Esophagus muscularis mucosa (tissue), 4 donors: ENCODE measurements at regions not wholly inside any gene's neighbourhood (a gene's known extent, or its start where the extent isn't known, plus 50 kb on each side); places are given as distances from the start of the nearest gene placed in this dataset.

Experiments
- DNase-seq: peaks from one replicate; pipeline ENCODE4 v3.0.0-alpha.2; 2017; ENCODE audit errors: extremely low spot score
- H3K27ac ChIP-seq, 4 donors: fragments of 200-600 bp; sonication (generic); replicated peaks in 1 of 4; 1 replicate in 3 of 4; 2 replicates in 1 of 4; pipeline ENCODE4 v1.5.1; 2016 to 2019; ENCODE audit warnings: mild to moderate bottlenecking in 1 of 4
- H3K27me3 ChIP-seq, 4 donors: fragments of 200-600 bp; sonication (generic); one replicate each; pipeline versions ENCODE4 v1.5.1 to v1.6.0; 2016 to 2019
- H3K36me3 ChIP-seq, 4 donors: fragments of 200-600 bp; sonication (generic); one replicate each; pipeline ENCODE4 v1.5.1; 2016 to 2019
- H3K4me1 ChIP-seq, 4 donors: fragments of 200-600 bp; sonication (generic); one replicate each; pipeline ENCODE4 v1.5.1; 2016 to 2019
- H3K4me3 ChIP-seq, 4 donors: fragments of 200-600 bp; sonication (generic); 1 replicate in 2 of 4; 2 replicates in 2 of 4; pipeline ENCODE4 v1.5.1; 2016 to 2019; ENCODE audit warnings: mild to moderate bottlenecking in 4 of 4, moderate library complexity in 1 of 4
- H3K9me3 ChIP-seq, 4 donors: fragments of 200-600 bp; sonication (generic); 1 replicate in 3 of 4; 2 replicates in 1 of 4; pipeline ENCODE4 v1.5.1; 2016 to 2019
- CTCF ChIP-seq, 3 experiments: fragments of 200-600 bp in 2 of 3; fragments of 450-650 bp in 1 of 3; sonication (generic) in 2 of 3; IDR thresholded peaks; one replicate each; pipeline ENCODE4 v1.5.1; 2017 to 2019; ENCODE audit warnings: antibody characterized with exemption in 3 of 3, mild to moderate bottlenecking in 2 of 3, moderate library complexity in 1 of 3
- EP300 ChIP-seq: sonication (generic); formaldehyde crosslinking; IDR thresholded peaks from one replicate; pipeline ENCODE4 v1.6.1; 2017; ENCODE audit warnings: antibody characterized with exemption
- POLR2A ChIP-seq: fragments of 450-650 bp; IDR thresholded peaks from one replicate; pipeline ENCODE4 v1.6.1; 2017; ENCODE audit warnings: antibody characterized with exemption, moderate library complexity, mild to moderate bottlenecking, low read depth
- POLR2AphosphoS5 ChIP-seq, 2 donors: sonication (generic); formaldehyde crosslinking; IDR thresholded peaks; one replicate each; pipeline ENCODE4 v1.6.1; 2017; ENCODE audit warnings: antibody characterized with exemption in 2 of 2
- WGBS: methylation state at CpG from one replicate; pipeline ENCODE4 v1.1.5; 2018; 5-methylcytosine and 5-hydroxymethylcytosine counted together
- intact Hi-C: fragments of 100-400 bp; cut with DNase I; formaldehyde crosslinking; loops from one replicate; pipeline ENCODE4 v1.15.1; 2023

GRCh38 chr11:27239305-27239942, 123.6 kb downstream of the CCDC34 start:
- TF ChIP-seq POLR2A (no peak), EP300 (no peak), CTCF (IDR thresholded peaks at IDR 0.05) (no peak), POLR2AphosphoS5 (IDR thresholded peaks at IDR 0.05) (no peak)
- no peak overlapping the region for H3K27ac ChIP-seq
- H3K9me3 ChIP-seq: no peaks in the 10 kb centered on the region
- intact Hi-C loops: no loop called here
- WGBS: 49% methylated on average over 7 of the region's 7 CpGs
- no peak overlapping the region for H3K4me3 ChIP-seq
- H3K4me1 ChIP-seq: no peaks in the 10 kb centered on the region
- H3K27me3 ChIP-seq: no peaks in the 10 kb centered on the region
- H3K36me3 ChIP-seq: no peaks in the 10 kb centered on the region
- no peak for DNase-seq

GRCh38 chr11:27238811-27239210, 124.2 kb downstream of the CCDC34 start:
- intact Hi-C loops: no loop called here
- Histone ChIP-seq H3K36me3 (no peaks in the 10 kb centered on the region), H3K27ac (no peak overlapping the region), H3K4me3 (no peak overlapping the region), H3K4me1 (peaks cover 0 to 4% (median 0%) of the 10 kb centered on the region in 4 donors), H3K27me3 (no peaks in the 10 kb centered on the region), H3K9me3 (no peaks in the 10 kb centered on the region)
- no peak for DNase-seq
- no peak for TF ChIP-seq CTCF (IDR thresholded peaks at IDR 0.05)

- Histone ChIP-seq H3K4me1 (peaks cover 0 to 4% (median 0%) of the 10 kb centered on the region in 4 donors), H3K27ac (no peak overlapping the region), H3K36me3 (no peaks in the 10 kb centered on the region), H3K4me3 (no peak overlapping the region), H3K27me3 (no peaks in the 10 kb centered on the region), H3K9me3 (no peaks in the 10 kb centered on the region)
- intact Hi-C loops: no loop called here
- no peak for DNase-seq
- TF ChIP-seq POLR2A (no peak), CTCF (IDR thresholded peaks at IDR 0.05) (no peak)
These were observed 125.4 kb downstream of the CCDC34 start for GRCh38 chr11:27237643-27238042.

GRCh38 chr11:27234961-27235360, 128.1 kb downstream of the CCDC34 start:
- 70% methylated on average over 2 of the region's 2 CpGs for WGBS
- Histone ChIP-seq H3K9me3 (no peaks in the 10 kb centered on the region), H3K27ac (no peak overlapping the region), H3K27me3 (no peaks in the 10 kb centered on the region), H3K4me3 (no peak overlapping the region), H3K36me3 (no peaks in the 10 kb centered on the region), H3K4me1 (peaks cover 0 to 6% (median 2%) of the 10 kb centered on the region in 4 donors)
- DNase-seq: no peak
- TF ChIP-seq EP300 (no peak), POLR2A (no peak), POLR2AphosphoS5 (IDR thresholded peaks at IDR 0.05) (no peak), CTCF (IDR thresholded peaks at IDR 0.05) (no peak)
- intact Hi-C loops: no loop called here

GRCh38 chr11:27234043-27234668, 128.9 kb downstream of the CCDC34 start:
- Histone ChIP-seq H3K4me3 (no peak overlapping the region), H3K36me3 (no peaks in the 10 kb centered on the region), H3K4me1 (peaks cover 0 to 11% (median 10%) of the 10 kb centered on the region in 4 donors), H3K9me3 (no peaks in the 10 kb centered on the region), H3K27ac (no peak overlapping the region), H3K27me3 (no peaks in the 10 kb centered on the region)
- no peak for DNase-seq
- WGBS: 79% methylated on average over 10 of the region's 10 CpGs
- intact Hi-C loops: no loop called here
- no peak for TF ChIP-seq POLR2AphosphoS5 (IDR thresholded peaks at IDR 0.05)
- no peak for TF ChIP-seq EP300
- TF ChIP-seq CTCF (IDR thresholded peaks at IDR 0.05): no peak
- no peak for TF ChIP-seq POLR2A
